ENCODE measurements at regions not wholly inside any gene's neighbourhood (a gene's known extent, or its start where the extent isn't known, plus 50 kb on each side); places are given as distances from the start of the nearest gene placed in this dataset.

DNA sequence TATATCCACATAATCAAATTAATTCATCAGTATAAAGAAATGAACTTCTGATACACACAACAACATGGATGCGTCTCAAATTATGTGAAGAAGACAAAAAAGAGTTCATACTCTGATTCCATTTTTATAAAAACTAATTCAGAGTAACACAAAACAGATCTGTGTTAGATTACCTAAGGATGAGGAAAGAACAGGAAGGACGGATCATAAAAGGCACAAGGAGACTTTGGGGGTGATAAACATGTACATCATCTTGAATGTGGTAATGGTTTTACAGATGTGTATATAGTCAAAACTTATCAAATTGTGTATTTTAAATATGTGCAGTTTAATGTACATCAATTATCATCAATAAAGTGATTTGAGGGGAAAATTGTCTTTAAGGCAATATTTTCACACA is 59.9 kb upstream of the DOCK9 start:
- TF ChIP-seq, protein P1, sequence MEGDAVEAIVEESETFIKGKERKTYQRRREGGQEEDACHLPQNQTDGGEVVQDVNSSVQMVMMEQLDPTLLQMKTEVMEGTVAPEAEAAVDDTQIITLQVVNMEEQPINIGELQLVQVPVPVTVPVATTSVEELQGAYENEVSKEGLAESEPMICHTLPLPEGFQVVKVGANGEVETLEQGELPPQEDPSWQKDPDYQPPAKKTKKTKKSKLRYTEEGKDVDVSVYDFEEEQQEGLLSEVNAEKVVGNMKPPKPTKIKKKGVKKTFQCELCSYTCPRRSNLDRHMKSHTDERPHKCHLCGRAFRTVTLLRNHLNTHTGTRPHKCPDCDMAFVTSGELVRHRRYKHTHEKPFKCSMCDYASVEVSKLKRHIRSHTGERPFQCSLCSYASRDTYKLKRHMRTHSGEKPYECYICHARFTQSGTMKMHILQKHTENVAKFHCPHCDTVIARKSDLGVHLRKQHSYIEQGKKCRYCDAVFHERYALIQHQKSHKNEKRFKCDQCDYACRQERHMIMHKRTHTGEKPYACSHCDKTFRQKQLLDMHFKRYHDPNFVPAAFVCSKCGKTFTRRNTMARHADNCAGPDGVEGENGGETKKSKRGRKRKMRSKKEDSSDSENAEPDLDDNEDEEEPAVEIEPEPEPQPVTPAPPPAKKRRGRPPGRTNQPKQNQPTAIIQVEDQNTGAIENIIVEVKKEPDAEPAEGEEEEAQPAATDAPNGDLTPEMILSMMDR (optimal IDR thresholded peaks at IDR 0.05 in 1 of 3, IDR thresholded peaks at IDR 0.05 in 1 of 3, conservative IDR thresholded peaks at IDR 0.05 in 1 of 3; ENCODE audit: extremely low read depth in 1 of 3, insufficient read depth in 2 of 3, low read length in 3 of 3): no peak
- TF ChIP-seq EZH2 (IDR thresholded peaks at IDR 0.05; ENCODE audit: low read length): no peak
- H3K9me3 ChIP-seq (ENCODE audit: control insufficient read depth, low read depth, low read length): no peaks in the 10 kb centered on the region
- dilution Hi-C loops (cut with MboI; ENCODE audit: extremely low pct_ligation_motif_present, low sequenced_read_pairs): no loop called here
- FAIRE-seq (no peak), DNase-seq (ENCODE audit: low read depth, low spot score) (no peak)
- H3K4me2 ChIP-seq (ENCODE audit: control insufficient read depth, extremely low read depth, insufficient read depth, low read depth, low read length): no peak overlapping the region
- H3K9me1 ChIP-seq (ENCODE audit: control insufficient read depth, extremely low read depth, insufficient read depth, low read length): no peaks in the 10 kb centered on the region
- no peaks in the 10 kb centered on the region for H3K27me3 ChIP-seq (ENCODE audit: control insufficient read depth, extremely low read depth, insufficient read depth, low read length)
- no peak overlapping the region for H3K4me3 ChIP-seq (ENCODE audit: control insufficient read depth in 2 of 3, extremely low read depth in 1 of 3, insufficient read depth in 2 of 3, low read depth in 1 of 3, low read length in 3 of 3)
- peaks cover 5% of the 10 kb centered on the region for H3K4me1 ChIP-seq (ENCODE audit: control insufficient read depth, extremely low read depth, insufficient read depth, low read length)
- peaks cover 0 to 3% of the 10 kb centered on the region in 2 experiments for H3K36me3 ChIP-seq (ENCODE audit: control insufficient read depth in 2 of 2, extremely low read depth in 1 of 2, insufficient read depth in 2 of 2, low read length in 2 of 2)
- H4K20me1 ChIP-seq (ENCODE audit: control insufficient read depth, extremely low read depth, insufficient read depth, low read length): no peaks in the 10 kb centered on the region
- H2AFZ ChIP-seq (ENCODE audit: control insufficient read depth, low read length): no peak overlapping the region
- H3K79me2 ChIP-seq (ENCODE audit: control insufficient read depth, insufficient read depth, low read length): peaks cover 38% of the 10 kb centered on the region
- no peak overlapping the region for H3K27ac ChIP-seq (ENCODE audit: control insufficient read depth, insufficient read depth, low read length)
- no peak overlapping the region for H3K9ac ChIP-seq (ENCODE audit: control insufficient read depth, extremely low read depth, insufficient read depth, low read length)

DNA sequence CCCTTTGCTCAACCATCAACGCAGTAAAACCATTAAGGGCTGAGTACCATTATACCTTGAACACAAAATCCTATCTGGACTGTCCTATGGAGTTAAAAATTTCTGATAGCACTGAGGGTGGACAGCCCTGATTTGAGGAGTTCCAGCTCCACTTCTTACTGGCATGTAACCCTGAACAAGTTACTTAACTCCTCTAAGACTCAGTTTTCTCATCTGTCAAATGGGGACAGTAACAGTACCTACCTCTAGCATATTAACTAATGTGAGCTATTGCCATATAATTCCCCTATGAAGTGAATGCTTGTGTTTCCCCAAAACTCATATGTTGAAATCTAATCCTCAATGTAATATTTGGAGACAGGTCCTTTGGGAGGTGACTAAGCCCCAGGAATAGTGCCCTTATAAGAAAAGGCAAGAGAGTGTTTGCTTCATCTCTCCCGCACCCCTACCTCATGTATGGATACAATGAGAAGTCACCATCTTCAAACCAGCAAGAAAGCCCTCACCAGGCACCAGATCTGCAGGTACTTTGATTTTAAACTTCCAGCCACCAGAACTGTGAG is 61.9 kb upstream of the DOCK9 start:
- DNase-seq (ENCODE audit: low read depth, low spot score): no peak
- FAIRE-seq: no peak
- no peak overlapping the region for H3K27ac ChIP-seq (ENCODE audit: control insufficient read depth, insufficient read depth, low read length)
- peaks cover 52% of the 10 kb centered on the region for H3K79me2 ChIP-seq (ENCODE audit: control insufficient read depth, insufficient read depth, low read length)
- H3K4me2 ChIP-seq (ENCODE audit: control insufficient read depth, extremely low read depth, insufficient read depth, low read depth, low read length): no peak overlapping the region
- dilution Hi-C loops (cut with MboI; ENCODE audit: extremely low pct_ligation_motif_present, low sequenced_read_pairs): no loop called here
- no peaks in the 10 kb centered on the region for H3K9me3 ChIP-seq (ENCODE audit: control insufficient read depth, low read depth, low read length)
- H3K27me3 ChIP-seq (ENCODE audit: control insufficient read depth, extremely low read depth, insufficient read depth, low read length): no peaks in the 10 kb centered on the region
- H2AFZ ChIP-seq (ENCODE audit: control insufficient read depth, low read length): no peak overlapping the region
- H3K9ac ChIP-seq (ENCODE audit: control insufficient read depth, extremely low read depth, insufficient read depth, low read length): no peak overlapping the region
- no peak overlapping the region for H3K4me3 ChIP-seq (ENCODE audit: control insufficient read depth in 2 of 3, extremely low read depth in 1 of 3, insufficient read depth in 2 of 3, low read depth in 1 of 3, low read length in 3 of 3)
- H4K20me1 ChIP-seq (ENCODE audit: control insufficient read depth, extremely low read depth, insufficient read depth, low read length): no peaks in the 10 kb centered on the region
- TF ChIP-seq, protein P1 (optimal IDR thresholded peaks at IDR 0.05 in 1 of 3, IDR thresholded peaks at IDR 0.05 in 1 of 3, conservative IDR thresholded peaks at IDR 0.05 in 1 of 3; ENCODE audit: extremely low read depth in 1 of 3, insufficient read depth in 2 of 3, low read length in 3 of 3): no peak
- TF ChIP-seq EZH2 (IDR thresholded peaks at IDR 0.05; ENCODE audit: low read length): no peak
- peaks cover 0 to 1% of the 10 kb centered on the region in 2 experiments for H3K36me3 ChIP-seq (ENCODE audit: control insufficient read depth in 2 of 2, extremely low read depth in 1 of 2, insufficient read depth in 2 of 2, low read length in 2 of 2)
- no peaks in the 10 kb centered on the region for H3K9me1 ChIP-seq (ENCODE audit: control insufficient read depth, extremely low read depth, insufficient read depth, low read length)
- H3K4me1 ChIP-seq (ENCODE audit: control insufficient read depth, extremely low read depth, insufficient read depth, low read length): peaks cover 13% of the 10 kb centered on the region
